HFF-Myc (cell line): ENCODE measurements at regions not wholly inside any gene's neighbourhood (a gene's known extent, or its start where the extent isn't known, plus 50 kb on each side); places are given as distances from the start of the nearest gene placed in this dataset.
"Not testable (repeated sequence)": the region's sequence is repeated elsewhere in the genome, so short reads cannot be mapped to it uniquely, and the experiment has no call there.

Experiments used
- DNase-seq: peaks from one replicate; pipeline ENCODE4 v3.0.0-alpha.2; 2011; ENCODE audit warnings: low read depth; ENCODE audit errors: extremely low read depth
- H3K4me3 ChIP-seq: replicated peaks from 2 replicates; pipeline ENCODE4 v1.5.1; 2011; ENCODE audit warnings: low read depth, mild to moderate bottlenecking, control low read depth, low read length
- CTCF ChIP-seq: IDR thresholded peaks from 2 replicates; pipeline ENCODE4 v1.5.1; 2012; ENCODE audit warnings: mild to moderate bottlenecking, low read depth, low read length, control low read depth; ENCODE audit errors: missing control alignments

DNA sequence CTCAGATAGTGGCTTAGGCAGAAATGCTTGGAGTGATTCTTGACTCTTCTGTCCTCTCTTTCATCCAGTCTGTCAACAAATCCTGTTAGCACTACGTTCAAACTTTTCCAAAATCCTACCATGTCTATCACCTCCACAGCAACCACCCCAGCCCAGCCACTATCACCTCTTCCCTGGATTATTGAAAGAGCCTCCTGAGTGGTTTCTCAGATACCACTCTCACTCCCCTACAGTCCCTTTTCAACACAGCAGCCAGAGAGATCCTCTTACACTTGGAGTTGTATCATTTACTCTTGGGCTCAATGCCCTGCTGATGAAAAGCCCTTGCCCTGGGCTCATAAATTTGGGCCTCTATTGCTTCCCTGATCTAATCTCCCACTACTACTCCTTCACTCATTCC lies 218.9 kb downstream of the EXOC5 start:
- no peak for TF ChIP-seq CTCF
- H3K4me3 ChIP-seq: no peak overlapping the region
- DNase-seq: no peak

DNA sequence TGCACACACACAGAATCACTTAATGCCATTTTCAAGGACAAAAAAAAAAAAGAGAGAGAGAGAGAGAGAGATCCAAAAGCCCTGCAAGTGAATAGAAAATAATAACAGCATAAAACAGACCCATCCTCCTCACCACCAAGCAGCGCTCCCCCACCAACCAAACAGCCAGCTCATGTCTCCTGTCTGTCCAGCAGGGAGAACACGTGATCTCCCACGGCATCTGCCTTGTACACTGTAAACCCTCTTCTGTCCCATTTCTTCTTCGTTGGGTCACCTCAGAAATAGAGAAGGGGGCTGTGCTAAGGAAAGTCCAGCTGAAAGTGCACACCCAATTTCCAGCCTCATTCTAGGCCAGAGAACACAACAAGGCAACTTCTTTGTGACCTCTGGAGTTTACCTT lies 222.5 kb downstream of the EXOC5 start:
- DNase-seq: no peak
- no peak overlapping the region for H3K4me3 ChIP-seq
- TF ChIP-seq CTCF: no peak

GRCh38 chr14:57044101-57044973 lies 224.4 kb downstream of the EXOC5 start:
- not testable (repeated sequence) for DNase-seq, H3K4me3 ChIP-seq

GRCh38 chr14:57038689-57039088 lies 228.4 kb upstream of the OTX2 start:
- no peak for DNase-seq
- no peak overlapping the region for H3K4me3 ChIP-seq
- TF ChIP-seq CTCF: no peak

DNA sequence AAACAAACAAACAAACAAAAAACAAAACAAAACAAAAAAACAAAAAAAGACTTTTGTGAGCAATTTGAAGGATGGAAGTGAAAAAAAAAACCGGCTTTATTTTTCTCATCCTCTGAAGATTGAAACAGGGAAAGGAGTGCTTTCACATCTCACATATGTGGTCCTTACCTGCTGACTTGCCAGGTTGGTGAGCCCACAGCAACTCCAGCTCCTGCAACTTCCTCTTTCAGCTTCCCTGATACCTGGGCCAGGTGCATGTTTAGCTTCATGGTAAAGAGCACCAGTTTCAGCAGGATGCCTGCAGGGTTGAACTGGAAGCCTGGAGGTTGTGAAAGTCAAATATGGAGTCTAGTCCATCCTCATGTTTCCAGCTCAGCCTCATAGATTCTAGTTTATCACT lies 221.2 kb upstream of the OTX2 start:
- DNase-seq: no peak
- H3K4me3 ChIP-seq: no peak overlapping the region
- no peak for TF ChIP-seq CTCF

DNA sequence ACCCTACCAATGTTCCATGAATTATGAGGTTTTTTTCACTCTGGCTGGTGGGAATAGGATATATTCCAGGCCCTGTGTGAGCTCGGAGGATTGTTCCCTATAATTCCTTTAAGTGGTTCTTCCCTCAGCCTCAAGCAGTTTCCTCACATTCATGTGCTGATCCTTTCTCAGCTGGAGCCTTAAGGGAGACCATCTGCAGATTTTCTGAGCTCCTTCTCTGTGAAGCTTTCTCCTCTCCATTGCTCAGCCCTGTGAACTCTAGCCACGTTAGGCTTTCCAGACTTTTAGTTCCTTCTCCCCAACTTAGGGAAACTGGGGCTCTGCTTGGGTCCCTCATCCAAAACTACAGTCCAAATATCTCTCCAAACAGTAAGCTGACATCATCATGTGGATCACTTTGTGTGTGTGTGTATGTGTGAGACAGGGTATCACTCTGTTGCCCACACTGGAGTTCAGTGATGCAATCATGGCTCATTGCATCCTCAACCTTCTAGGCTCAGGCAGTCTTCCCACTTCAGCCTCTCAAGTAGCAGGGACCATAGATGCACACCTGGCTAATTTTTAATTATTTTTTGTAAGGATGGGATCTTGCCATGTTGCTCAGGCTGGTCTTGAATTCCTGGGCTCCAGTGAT lies 219.5 kb upstream of the OTX2 start:
- no peak overlapping the region for H3K4me3 ChIP-seq
- DNase-seq: no peak
- TF ChIP-seq CTCF: no peak

- no peak for TF ChIP-seq CTCF
- no peak for DNase-seq
- H3K4me3 ChIP-seq: no peak overlapping the region
Measured at GRCh38 chr14:57025456-57025855, 215.2 kb upstream of the OTX2 start.
